ENCODE measurements at regions not wholly inside any gene's neighbourhood (a gene's known extent, or its start where the extent isn't known, plus 50 kb on each side); places are given as distances from the start of the nearest gene placed in this dataset.
"Not testable (repeated sequence)": the region's sequence is repeated elsewhere in the genome, so short reads cannot be mapped to it uniquely, and the experiment has no call there.

- ATAC-seq, result no peak
Measured at GRCh38 chr2:41182961-41183360, 731.1 kb upstream of the SLC8A1 start.

GRCh38 chr2:41187376-41188122 lies 735.7 kb upstream of the SLC8A1 start:
- no peak for ATAC-seq

- no peak for ATAC-seq
Measured at GRCh38 chr2:41194230-41194629, 742.3 kb upstream of the SLC8A1 start.

- ATAC-seq, result no peak
Measured at GRCh38 chr2:41197781-41198180, 745.9 kb upstream of the SLC8A1 start.

GRCh38 chr2:41199334-41199733 lies 747.4 kb upstream of the SLC8A1 start:
- ATAC-seq, result no peak

GRCh38 chr2:41204315-41204714 lies 752.4 kb upstream of the SLC8A1 start:
- ATAC-seq, result no peak

- ATAC-seq, result no peak
Measured at GRCh38 chr2:41206004-41206403, 754.1 kb upstream of the SLC8A1 start.

- no peak for ATAC-seq
Measured at GRCh38 chr2:41207578-41207977, 755.7 kb upstream of the SLC8A1 start.

GRCh38 chr2:41210030-41210429 lies 758.1 kb upstream of the SLC8A1 start:
- ATAC-seq, result not testable (repeated sequence)

- no peak for ATAC-seq
Measured at GRCh38 chr2:41216978-41217377, 765.1 kb upstream of the SLC8A1 start.

- no peak for ATAC-seq
Measured at GRCh38 chr2:41222593-41222992, 770.7 kb upstream of the SLC8A1 start.

- no peak for ATAC-seq
Measured at GRCh38 chr2:41234093-41234492, 782.2 kb upstream of the SLC8A1 start.

- ATAC-seq, result no peak
Measured at GRCh38 chr2:41241325-41242000, 789.6 kb upstream of the SLC8A1 start.

- no peak for ATAC-seq
Measured at GRCh38 chr2:41242001-41242331, 790.1 kb upstream of the SLC8A1 start.

GRCh38 chr2:41267929-41268659 lies 779.7 kb upstream of the PKDCC start:
- ATAC-seq, result no peak

- no peak for ATAC-seq
Measured at GRCh38 chr2:41283079-41283775, 764.6 kb upstream of the PKDCC start.

GRCh38 chr2:41293491-41293890 lies 754.3 kb upstream of the PKDCC start:
- ATAC-seq, result no peak

- no peak for ATAC-seq
Measured at GRCh38 chr2:41294331-41294730, 753.5 kb upstream of the PKDCC start.

GRCh38 chr2:41313082-41313481 lies 734.7 kb upstream of the PKDCC start:
- no peak for ATAC-seq

GRCh38 chr2:41314511-41315070 lies 733.2 kb upstream of the PKDCC start:
- ATAC-seq, result no peak

- no peak for ATAC-seq
Measured at GRCh38 chr2:41319437-41319836, 728.4 kb upstream of the PKDCC start.

- no peak for ATAC-seq
Measured at GRCh38 chr2:41320491-41320890, 727.3 kb upstream of the PKDCC start.

- ATAC-seq, result no peak
Measured at GRCh38 chr2:41321351-41321750, 726.5 kb upstream of the PKDCC start.
